ENCODE measurements at regions not wholly inside any gene's neighbourhood (a gene's known extent, or its start where the extent isn't known, plus 50 kb on each side); places are given as distances from the start of the nearest gene placed in this dataset.
A peak's percentile ranks its signal among the peaks of the same experiment; 100 is the strongest.
"Not testable (repeated sequence)": the region's sequence is repeated elsewhere in the genome, so short reads cannot be mapped to it uniquely, and the experiment has no call there.

GRCh38 chr4:45248106-45248505 lies 521.8 kb upstream of the GNPDA2 start:
- not testable (repeated sequence) for DNase-seq (ENCODE audit: low read depth)

- DNase-seq (ENCODE audit: low read depth), result peak; percentile 0
Observed at GRCh38 chr4:45241976-45242375, 515.6 kb upstream of the GNPDA2 start.

GRCh38 chr4:45229206-45229605 lies 502.9 kb upstream of the GNPDA2 start:
- DNase-seq (ENCODE audit: low read depth), result no peak

- DNase-seq (ENCODE audit: low read depth), result no peak
Observed at GRCh38 chr4:45215976-45216542, 489.7 kb upstream of the GNPDA2 start.

- DNase-seq (ENCODE audit: low read depth), result not testable (repeated sequence)
Observed at GRCh38 chr4:45208476-45208875, 482.1 kb upstream of the GNPDA2 start.

GRCh38 chr4:45207864-45208331 lies 481.5 kb upstream of the GNPDA2 start:
- DNase-seq (ENCODE audit: low read depth), result not testable (repeated sequence)

GRCh38 chr4:45207241-45207863 lies 481.0 kb upstream of the GNPDA2 start:
- not testable (repeated sequence) for DNase-seq (ENCODE audit: low read depth)

- DNase-seq (ENCODE audit: low read depth), result no peak
Observed at GRCh38 chr4:45199736-45200135, 473.4 kb upstream of the GNPDA2 start.

- DNase-seq (ENCODE audit: low read depth), result no peak
Observed at GRCh38 chr4:45188501-45188900, 462.1 kb upstream of the GNPDA2 start.

GRCh38 chr4:45186249-45186648 lies 459.9 kb upstream of the GNPDA2 start:
- DNase-seq (ENCODE audit: low read depth), result no peak

GRCh38 chr4:45183905-45184304 lies 457.5 kb upstream of the GNPDA2 start:
- no peak for DNase-seq (ENCODE audit: low read depth)

- DNase-seq (ENCODE audit: low read depth), result no peak
Observed at GRCh38 chr4:45172636-45173035, 446.3 kb upstream of the GNPDA2 start.

- DNase-seq (ENCODE audit: low read depth), result no peak
Observed at GRCh38 chr4:45160951-45161350, 434.6 kb upstream of the GNPDA2 start.

- DNase-seq (ENCODE audit: low read depth), result peak; percentile 4
Observed at GRCh38 chr4:45155081-45155777, 428.9 kb upstream of the GNPDA2 start.

- no peak for DNase-seq (ENCODE audit: low read depth)
Observed at GRCh38 chr4:45147866-45148265, 421.5 kb upstream of the GNPDA2 start.

GRCh38 chr4:45131020-45131419 lies 404.7 kb upstream of the GNPDA2 start:
- DNase-seq (ENCODE audit: low read depth), result no peak

- DNase-seq (ENCODE audit: low read depth), result no peak
Observed at GRCh38 chr4:45122406-45122805, 396.1 kb upstream of the GNPDA2 start.

- DNase-seq (ENCODE audit: low read depth), result no peak
Observed at GRCh38 chr4:45121426-45121975, 395.1 kb upstream of the GNPDA2 start.

- DNase-seq (ENCODE audit: low read depth), result no peak
Observed at GRCh38 chr4:45120163-45120562, 393.8 kb upstream of the GNPDA2 start.

- no peak for DNase-seq (ENCODE audit: low read depth)
Observed at GRCh38 chr4:45119376-45119775, 393.0 kb upstream of the GNPDA2 start.

GRCh38 chr4:45102716-45103115 lies 376.4 kb upstream of the GNPDA2 start:
- no peak for DNase-seq (ENCODE audit: low read depth)

- DNase-seq (ENCODE audit: low read depth), result peak; percentile 0
Observed at GRCh38 chr4:45100956-45101818, 374.8 kb upstream of the GNPDA2 start.

Data from ELR (cell line).